Liver (tissue), 7 donors: ENCODE measurements at regions not wholly inside any gene's neighbourhood (a gene's known extent, or its start where the extent isn't known, plus 50 kb on each side); places are given as distances from the start of the nearest gene placed in this dataset.

ENCODE experiments used
- DNase-seq: peaks from one replicate; pipeline ENCODE4 v3.0.0-alpha.2; 2017; ENCODE audit warnings: low spot score
- H3K27ac ChIP-seq, 2 donors: one replicate each; pipeline ENCODE4 v1.7.0; 2013; ENCODE audit warnings: inconsistent platforms in 2 of 2, low read length in 2 of 2, control low read depth in 1 of 2, low read depth in 1 of 2, mild to moderate bottlenecking in 1 of 2
- H3K27me3 ChIP-seq, 4 donors: one replicate each; pipeline versions ENCODE4 v1.6.1 to v1.7.0; 2013; ENCODE audit warnings: low read length in 3 of 4, inconsistent platforms in 1 of 4, mild to moderate bottlenecking in 1 of 4, moderate library complexity in 1 of 4; ENCODE audit not compliant: control insufficient read depth in 4 of 4, insufficient read depth in 4 of 4
- H3K36me3 ChIP-seq, 4 donors: one replicate each; pipeline versions ENCODE4 v1.6.1 to v1.7.0; 2013; ENCODE audit warnings: low read length in 3 of 4, mild to moderate bottlenecking in 3 of 4, low read depth in 1 of 4, moderate library complexity in 1 of 4; ENCODE audit not compliant: control insufficient read depth in 4 of 4, insufficient read depth in 3 of 4
- H3K4me1 ChIP-seq, 4 donors: one replicate each; pipeline versions ENCODE4 v1.6.1 to v1.7.0; 2013; ENCODE audit warnings: low read length in 3 of 4, mild to moderate bottlenecking in 3 of 4, moderate library complexity in 1 of 4; ENCODE audit not compliant: control insufficient read depth in 4 of 4, insufficient read depth in 4 of 4
- H3K4me3 ChIP-seq, 3 donors: one replicate each; pipeline versions ENCODE4 v1.6.1 to v1.7.0; 2013; ENCODE audit warnings: low read length in 3 of 3, control low read depth in 1 of 3, low read depth in 1 of 3, mild to moderate bottlenecking in 1 of 3
- H3K9ac ChIP-seq, 2 donors: one replicate each; pipeline ENCODE4 v1.7.0; 2013; ENCODE audit warnings: low read length in 2 of 2, mild to moderate bottlenecking in 2 of 2, moderate library complexity in 2 of 2, control low read depth in 1 of 2, low read depth in 1 of 2
- H3K9me3 ChIP-seq, 4 donors: one replicate each; pipeline versions ENCODE4 v1.6.1 to v1.7.0; 2013; ENCODE audit warnings: low read length in 3 of 4; ENCODE audit not compliant: control insufficient read depth in 4 of 4
- EGR1 ChIP-seq, 2 donors: IDR thresholded peaks; 2 replicates each; pipeline ENCODE4 v1.6.1; 2016 to 2018; ENCODE audit warnings: antibody characterized with exemption in 2 of 2, low read depth in 2 of 2
- FOXA2 ChIP-seq: IDR thresholded peaks from 2 replicates; pipeline ENCODE4 v1.6.1; 2016; ENCODE audit warnings: antibody characterized with exemption
- HNF4A ChIP-seq, 2 donors: conservative IDR thresholded peaks; 2 replicates each; pipeline ENCODE4 v1.6.1; 2016; ENCODE audit warnings: antibody characterized with exemption in 2 of 2, mild to moderate bottlenecking in 2 of 2
- JUND ChIP-seq, 2 donors: IDR thresholded peaks; 2 replicates each; pipeline ENCODE4 v1.6.1; 2016; ENCODE audit warnings: antibody characterized with exemption in 2 of 2
- NR2F2 ChIP-seq: IDR thresholded peaks from 2 replicates; pipeline ENCODE4 v1.6.1; 2016; ENCODE audit warnings: antibody characterized with exemption
- RAD21 ChIP-seq, 2 donors: IDR thresholded peaks; 2 replicates each; pipeline ENCODE4 v1.6.1; 2016; ENCODE audit warnings: antibody characterized with exemption in 2 of 2, mild to moderate bottlenecking in 2 of 2
- RXRA ChIP-seq, 2 donors: IDR thresholded peaks; 2 replicates each; pipeline ENCODE4 v1.6.1; 2017 to 2018; ENCODE audit warnings: antibody characterized with exemption in 2 of 2, mild to moderate bottlenecking in 1 of 2
- SP1 ChIP-seq: IDR thresholded peaks from 2 replicates; pipeline ENCODE4 v1.6.1; 2018; ENCODE audit warnings: antibody characterized with exemption, mild to moderate bottlenecking
- WGBS: extraction: QIAGEN DNeasy Blood & Tissue Kit; methylation state at CpG from one replicate; pipeline ENCODE4 v1.1.7; 2013; 5-methylcytosine and 5-hydroxymethylcytosine counted together
- TF ChIP-seq, protein P1 (sequence below): IDR thresholded peaks from 2 replicates; pipeline ENCODE4 v1.6.1; 2016; ENCODE audit warnings: antibody characterized with exemption
- TF ChIP-seq, protein P2 (sequence below): IDR thresholded peaks from 2 replicates; pipeline ENCODE4 v1.6.1; 2016; ENCODE audit warnings: antibody characterized with exemption
- TF ChIP-seq, protein P3 (sequence below): IDR thresholded peaks from 2 replicates; pipeline ENCODE4 v1.6.1; 2016; ENCODE audit warnings: antibody characterized with exemption
- TF ChIP-seq, protein P4 (sequence below): IDR thresholded peaks from 2 replicates; pipeline ENCODE4 v1.6.1; 2016; ENCODE audit warnings: antibody characterized with exemption, mild to moderate bottlenecking
- donor health status: healthy.
- donor health status: healthy.
- donor health status: healthy.
- donor health status: healthy.

DNA sequence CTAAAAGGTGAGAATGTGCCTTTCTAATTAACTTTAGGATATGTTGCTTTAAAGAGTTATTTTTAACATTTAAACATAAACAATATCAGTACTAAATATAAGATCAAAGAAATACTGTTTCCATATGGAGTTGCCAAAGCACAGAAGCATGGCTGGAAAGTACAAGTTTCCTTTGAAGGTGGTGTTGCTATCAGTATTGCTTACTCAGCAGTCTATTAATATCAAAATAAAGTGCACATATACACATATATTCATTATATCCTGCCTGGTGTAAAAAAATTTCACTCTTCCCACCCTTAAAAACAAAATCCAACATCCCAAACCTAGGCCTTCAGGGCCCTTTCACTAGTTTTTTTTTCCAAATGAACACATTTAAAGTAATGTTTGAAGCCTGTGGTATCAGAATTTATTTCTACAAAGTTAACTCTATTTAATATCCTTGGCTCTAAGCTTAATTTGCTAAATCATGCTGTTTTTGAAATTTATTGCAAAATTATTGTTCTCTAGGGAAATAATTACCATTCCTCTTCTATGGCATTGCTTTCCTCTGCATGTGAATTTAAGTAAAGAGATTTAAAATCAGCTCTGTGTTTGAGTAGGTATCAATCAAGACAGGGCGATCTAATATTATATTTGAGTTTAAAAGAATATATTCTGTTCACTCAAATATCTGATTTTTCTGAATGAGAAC is 192.7 kb upstream of the MEIS1 start:
- peaks cover 0 to 4% (median 3%) of the 10 kb centered on the region in 4 donors for H3K4me1 ChIP-seq
- 90% methylated on average over 1 of the region's 1 CpG for WGBS
- no peak for DNase-seq
- H3K27me3 ChIP-seq = no peaks in the 10 kb centered on the region
- no peak overlapping the region for H3K27ac ChIP-seq
- H3K9me3 ChIP-seq = no peaks in the 10 kb centered on the region
- H3K9ac ChIP-seq = no peak overlapping the region
- H3K4me3 ChIP-seq = no peak overlapping the region
- H3K36me3 ChIP-seq = no peaks in the 10 kb centered on the region
- TF ChIP-seq HNF4A (conservative IDR thresholded peaks at IDR 0.05) = no peak
- TF ChIP-seq, protein P1, sequence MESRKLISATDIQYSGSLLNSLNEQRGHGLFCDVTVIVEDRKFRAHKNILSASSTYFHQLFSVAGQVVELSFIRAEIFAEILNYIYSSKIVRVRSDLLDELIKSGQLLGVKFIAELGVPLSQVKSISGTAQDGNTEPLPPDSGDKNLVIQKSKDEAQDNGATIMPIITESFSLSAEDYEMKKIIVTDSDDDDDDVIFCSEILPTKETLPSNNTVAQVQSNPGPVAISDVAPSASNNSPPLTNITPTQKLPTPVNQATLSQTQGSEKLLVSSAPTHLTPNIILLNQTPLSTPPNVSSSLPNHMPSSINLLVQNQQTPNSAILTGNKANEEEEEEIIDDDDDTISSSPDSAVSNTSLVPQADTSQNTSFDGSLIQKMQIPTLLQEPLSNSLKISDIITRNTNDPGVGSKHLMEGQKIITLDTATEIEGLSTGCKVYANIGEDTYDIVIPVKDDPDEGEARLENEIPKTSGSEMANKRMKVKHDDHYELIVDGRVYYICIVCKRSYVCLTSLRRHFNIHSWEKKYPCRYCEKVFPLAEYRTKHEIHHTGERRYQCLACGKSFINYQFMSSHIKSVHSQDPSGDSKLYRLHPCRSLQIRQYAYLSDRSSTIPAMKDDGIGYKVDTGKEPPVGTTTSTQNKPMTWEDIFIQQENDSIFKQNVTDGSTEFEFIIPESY = no peak
- TF ChIP-seq, protein P2, sequence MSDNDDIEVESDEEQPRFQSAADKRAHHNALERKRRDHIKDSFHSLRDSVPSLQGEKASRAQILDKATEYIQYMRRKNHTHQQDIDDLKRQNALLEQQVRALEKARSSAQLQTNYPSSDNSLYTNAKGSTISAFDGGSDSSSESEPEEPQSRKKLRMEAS = no peak
- no peak for TF ChIP-seq FOXA2
- no peak for TF ChIP-seq EGR1 (IDR thresholded peaks at IDR 0.05; ENCODE audit: low read depth in 2 of 2)
- TF ChIP-seq, protein P3, sequence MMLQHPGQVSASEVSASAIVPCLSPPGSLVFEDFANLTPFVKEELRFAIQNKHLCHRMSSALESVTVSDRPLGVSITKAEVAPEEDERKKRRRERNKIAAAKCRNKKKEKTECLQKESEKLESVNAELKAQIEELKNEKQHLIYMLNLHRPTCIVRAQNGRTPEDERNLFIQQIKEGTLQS = no peak

DNA sequence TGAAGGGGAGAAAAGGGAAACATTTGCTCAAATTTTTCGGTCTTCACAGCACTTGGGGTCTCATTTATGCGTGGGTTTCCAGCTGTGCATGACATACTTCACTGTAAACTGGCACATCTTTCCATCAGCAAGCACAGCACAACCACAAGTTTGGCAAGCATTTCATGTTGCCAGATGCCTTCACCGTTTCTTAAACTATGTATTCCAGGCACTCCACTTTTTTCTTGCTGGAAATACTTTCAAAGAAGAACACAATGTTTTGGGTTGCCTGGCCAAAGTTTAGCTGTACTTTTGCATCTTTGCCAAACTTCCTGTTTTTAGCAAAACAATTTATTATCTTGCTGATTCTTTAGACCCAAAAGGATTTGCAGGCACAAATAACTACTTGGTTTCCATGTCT is 194.6 kb upstream of the MEIS1 start:
- no peak overlapping the region for H3K27ac ChIP-seq
- no peak overlapping the region for H3K9ac ChIP-seq
- TF ChIP-seq EGR1 (IDR thresholded peaks at IDR 0.05; ENCODE audit: low read depth in 2 of 2) (no peak), SP1 (peak; percentile 44), JUND (IDR thresholded peaks at IDR 0.05) (no peak), NR2F2 (peak; percentile 56), RAD21 (IDR thresholded peaks at IDR 0.05) (no peak), RXRA (IDR thresholded peaks at IDR 0.05) (peak in 1 of 2 donors; percentile 8)
- TF ChIP-seq, protein P3 = no peak
- TF ChIP-seq, protein P4, sequence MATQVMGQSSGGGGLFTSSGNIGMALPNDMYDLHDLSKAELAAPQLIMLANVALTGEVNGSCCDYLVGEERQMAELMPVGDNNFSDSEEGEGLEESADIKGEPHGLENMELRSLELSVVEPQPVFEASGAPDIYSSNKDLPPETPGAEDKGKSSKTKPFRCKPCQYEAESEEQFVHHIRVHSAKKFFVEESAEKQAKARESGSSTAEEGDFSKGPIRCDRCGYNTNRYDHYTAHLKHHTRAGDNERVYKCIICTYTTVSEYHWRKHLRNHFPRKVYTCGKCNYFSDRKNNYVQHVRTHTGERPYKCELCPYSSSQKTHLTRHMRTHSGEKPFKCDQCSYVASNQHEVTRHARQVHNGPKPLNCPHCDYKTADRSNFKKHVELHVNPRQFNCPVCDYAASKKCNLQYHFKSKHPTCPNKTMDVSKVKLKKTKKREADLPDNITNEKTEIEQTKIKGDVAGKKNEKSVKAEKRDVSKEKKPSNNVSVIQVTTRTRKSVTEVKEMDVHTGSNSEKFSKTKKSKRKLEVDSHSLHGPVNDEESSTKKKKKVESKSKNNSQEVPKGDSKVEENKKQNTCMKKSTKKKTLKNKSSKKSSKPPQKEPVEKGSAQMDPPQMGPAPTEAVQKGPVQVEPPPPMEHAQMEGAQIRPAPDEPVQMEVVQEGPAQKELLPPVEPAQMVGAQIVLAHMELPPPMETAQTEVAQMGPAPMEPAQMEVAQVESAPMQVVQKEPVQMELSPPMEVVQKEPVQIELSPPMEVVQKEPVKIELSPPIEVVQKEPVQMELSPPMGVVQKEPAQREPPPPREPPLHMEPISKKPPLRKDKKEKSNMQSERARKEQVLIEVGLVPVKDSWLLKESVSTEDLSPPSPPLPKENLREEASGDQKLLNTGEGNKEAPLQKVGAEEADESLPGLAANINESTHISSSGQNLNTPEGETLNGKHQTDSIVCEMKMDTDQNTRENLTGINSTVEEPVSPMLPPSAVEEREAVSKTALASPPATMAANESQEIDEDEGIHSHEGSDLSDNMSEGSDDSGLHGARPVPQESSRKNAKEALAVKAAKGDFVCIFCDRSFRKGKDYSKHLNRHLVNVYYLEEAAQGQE = no peak
- H3K36me3 ChIP-seq = no peaks in the 10 kb centered on the region
- no peaks in the 10 kb centered on the region for H3K27me3 ChIP-seq
- H3K9me3 ChIP-seq = no peaks in the 10 kb centered on the region
- DNase-seq = no peak
- H3K4me1 ChIP-seq = peaks cover 0 to 4% (median 3%) of the 10 kb centered on the region in 4 donors
- WGBS = 58% methylated on average over 3 of the region's 3 CpGs
- no peak overlapping the region for H3K4me3 ChIP-seq
